C4-2B (cell line): ENCODE measurements at regions not wholly inside any gene's neighbourhood (a gene's known extent, or its start where the extent isn't known, plus 50 kb on each side); places are given as distances from the start of the nearest gene placed in this dataset.

ENCODE experiments used
- ZFX ChIP-seq: fragments of 450-650 bp; IDR thresholded peaks from 2 replicates; pipeline ENCODE4 v1.6.1; 2017
- TF ChIP-seq, protein P1 (sequence below): fragments of 450-650 bp; conservative IDR thresholded peaks from 2 replicates; pipeline ENCODE4 v1.5.1; 2017; ENCODE audit warnings: mild to moderate bottlenecking

DNA sequence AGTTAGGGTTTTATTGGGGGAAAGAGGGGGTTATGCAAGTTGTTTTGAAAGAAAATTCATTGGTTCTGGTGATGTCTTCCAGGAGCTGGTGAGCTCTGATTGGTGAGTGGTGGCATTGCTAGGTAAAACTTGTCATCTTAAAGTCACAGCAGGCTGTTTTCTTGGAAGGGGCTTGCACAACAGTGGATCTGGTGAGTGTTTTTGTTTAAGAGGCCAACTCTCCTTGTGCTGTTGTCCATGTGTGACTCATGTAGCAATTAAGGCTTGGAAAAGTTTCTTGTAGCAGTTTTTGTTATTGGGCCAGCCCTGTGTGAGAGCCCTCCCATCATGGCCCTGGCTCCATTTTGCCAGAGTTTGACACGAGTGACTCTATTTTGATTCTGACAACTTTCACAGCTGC, 109.4 kb downstream of the RFC3 start:
- TF ChIP-seq, protein P1, sequence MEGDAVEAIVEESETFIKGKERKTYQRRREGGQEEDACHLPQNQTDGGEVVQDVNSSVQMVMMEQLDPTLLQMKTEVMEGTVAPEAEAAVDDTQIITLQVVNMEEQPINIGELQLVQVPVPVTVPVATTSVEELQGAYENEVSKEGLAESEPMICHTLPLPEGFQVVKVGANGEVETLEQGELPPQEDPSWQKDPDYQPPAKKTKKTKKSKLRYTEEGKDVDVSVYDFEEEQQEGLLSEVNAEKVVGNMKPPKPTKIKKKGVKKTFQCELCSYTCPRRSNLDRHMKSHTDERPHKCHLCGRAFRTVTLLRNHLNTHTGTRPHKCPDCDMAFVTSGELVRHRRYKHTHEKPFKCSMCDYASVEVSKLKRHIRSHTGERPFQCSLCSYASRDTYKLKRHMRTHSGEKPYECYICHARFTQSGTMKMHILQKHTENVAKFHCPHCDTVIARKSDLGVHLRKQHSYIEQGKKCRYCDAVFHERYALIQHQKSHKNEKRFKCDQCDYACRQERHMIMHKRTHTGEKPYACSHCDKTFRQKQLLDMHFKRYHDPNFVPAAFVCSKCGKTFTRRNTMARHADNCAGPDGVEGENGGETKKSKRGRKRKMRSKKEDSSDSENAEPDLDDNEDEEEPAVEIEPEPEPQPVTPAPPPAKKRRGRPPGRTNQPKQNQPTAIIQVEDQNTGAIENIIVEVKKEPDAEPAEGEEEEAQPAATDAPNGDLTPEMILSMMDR: no peak
- TF ChIP-seq ZFX: no peak
